VCaP (cell line): ENCODE measurements at regions not wholly inside any gene's neighbourhood (a gene's known extent, or its start where the extent isn't known, plus 50 kb on each side); places are given as distances from the start of the nearest gene placed in this dataset.
"Not testable (repeated sequence)": the region's sequence is repeated elsewhere in the genome, so short reads cannot be mapped to it uniquely, and the experiment has no call there.

Source experiments
- H3K27ac ChIP-seq: fragments of 450-650 bp; 2 replicates; pipeline ENCODE4 v1.5.1; 2017
- TF ChIP-seq, protein P1 (sequence below): fragments of 450-650 bp; conservative IDR thresholded peaks from 2 replicates; pipeline ENCODE4 v1.5.1; 2017; ENCODE audit warnings: mild to moderate bottlenecking, moderate library complexity

DNA sequence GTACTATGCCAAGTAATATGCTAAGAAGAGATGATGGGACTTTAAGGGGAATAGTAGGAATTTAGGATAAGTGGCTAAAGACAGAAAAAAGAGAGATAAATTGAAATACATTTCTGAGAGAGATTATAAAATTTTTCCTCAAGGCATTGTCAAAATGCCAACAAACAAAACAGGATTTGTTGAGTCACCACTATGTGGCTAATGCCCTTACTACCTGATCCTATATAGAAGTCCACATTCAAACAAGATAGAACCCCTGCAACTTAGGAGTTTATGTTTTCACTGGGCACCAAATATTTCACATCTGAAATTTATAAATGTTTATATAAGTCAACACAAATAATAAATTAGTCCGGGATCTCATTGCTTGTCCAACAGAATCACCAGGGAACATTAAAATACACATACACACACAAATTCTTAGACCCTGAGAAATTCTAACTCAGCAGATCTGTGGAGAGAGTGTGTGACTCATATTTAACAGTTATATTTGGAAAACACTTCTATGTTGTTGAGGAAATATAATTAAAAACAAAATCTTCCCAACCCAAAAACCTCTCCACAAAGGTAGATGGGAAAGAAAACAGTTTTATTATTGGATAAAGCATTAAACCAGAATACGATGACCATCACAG lies 154.3 kb downstream of the PPP1R3A start:
- TF ChIP-seq, protein P1, sequence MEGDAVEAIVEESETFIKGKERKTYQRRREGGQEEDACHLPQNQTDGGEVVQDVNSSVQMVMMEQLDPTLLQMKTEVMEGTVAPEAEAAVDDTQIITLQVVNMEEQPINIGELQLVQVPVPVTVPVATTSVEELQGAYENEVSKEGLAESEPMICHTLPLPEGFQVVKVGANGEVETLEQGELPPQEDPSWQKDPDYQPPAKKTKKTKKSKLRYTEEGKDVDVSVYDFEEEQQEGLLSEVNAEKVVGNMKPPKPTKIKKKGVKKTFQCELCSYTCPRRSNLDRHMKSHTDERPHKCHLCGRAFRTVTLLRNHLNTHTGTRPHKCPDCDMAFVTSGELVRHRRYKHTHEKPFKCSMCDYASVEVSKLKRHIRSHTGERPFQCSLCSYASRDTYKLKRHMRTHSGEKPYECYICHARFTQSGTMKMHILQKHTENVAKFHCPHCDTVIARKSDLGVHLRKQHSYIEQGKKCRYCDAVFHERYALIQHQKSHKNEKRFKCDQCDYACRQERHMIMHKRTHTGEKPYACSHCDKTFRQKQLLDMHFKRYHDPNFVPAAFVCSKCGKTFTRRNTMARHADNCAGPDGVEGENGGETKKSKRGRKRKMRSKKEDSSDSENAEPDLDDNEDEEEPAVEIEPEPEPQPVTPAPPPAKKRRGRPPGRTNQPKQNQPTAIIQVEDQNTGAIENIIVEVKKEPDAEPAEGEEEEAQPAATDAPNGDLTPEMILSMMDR: no peak
- no peak overlapping the region for H3K27ac ChIP-seq

DNA sequence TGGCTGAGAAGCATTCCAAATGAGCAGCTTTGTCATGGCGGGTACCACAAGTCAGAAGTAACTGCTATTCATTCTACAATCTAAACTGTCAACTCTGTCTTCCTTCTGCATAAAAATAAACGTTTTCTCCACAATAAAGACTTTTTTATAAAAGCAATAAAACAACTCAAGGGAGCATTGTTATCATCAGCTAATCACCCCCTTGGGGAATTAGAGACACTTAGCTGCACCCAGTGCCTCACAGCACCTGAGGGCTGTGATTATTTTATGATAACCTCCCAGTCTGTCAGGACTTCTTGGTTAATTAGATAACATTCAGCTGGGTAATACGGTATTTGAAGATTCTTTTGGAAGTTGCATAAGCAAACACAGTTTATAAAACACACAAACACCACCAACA lies 155.6 kb downstream of the PPP1R3A start:
- no peak overlapping the region for H3K27ac ChIP-seq
- TF ChIP-seq, protein P1: no peak

DNA sequence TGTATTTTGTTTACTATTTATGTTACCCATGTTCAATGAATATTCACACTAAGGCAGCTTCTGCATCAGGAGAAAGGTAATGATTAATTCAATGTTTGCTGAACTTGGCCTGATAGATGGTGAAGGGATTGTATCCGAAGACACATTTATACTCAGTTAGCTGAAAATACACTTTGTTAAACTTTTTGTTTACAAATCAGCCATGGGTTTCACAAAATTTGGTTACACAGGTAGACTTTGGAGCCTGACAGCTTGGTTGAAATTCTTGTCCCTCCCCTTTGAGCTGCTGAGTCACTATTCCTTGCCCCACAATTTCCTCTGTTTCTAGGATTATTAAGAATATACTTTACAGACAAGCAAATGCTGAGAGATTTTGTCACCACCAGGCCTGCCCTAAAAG lies 162.6 kb downstream of the PPP1R3A start:
- TF ChIP-seq, protein P1: no peak

DNA sequence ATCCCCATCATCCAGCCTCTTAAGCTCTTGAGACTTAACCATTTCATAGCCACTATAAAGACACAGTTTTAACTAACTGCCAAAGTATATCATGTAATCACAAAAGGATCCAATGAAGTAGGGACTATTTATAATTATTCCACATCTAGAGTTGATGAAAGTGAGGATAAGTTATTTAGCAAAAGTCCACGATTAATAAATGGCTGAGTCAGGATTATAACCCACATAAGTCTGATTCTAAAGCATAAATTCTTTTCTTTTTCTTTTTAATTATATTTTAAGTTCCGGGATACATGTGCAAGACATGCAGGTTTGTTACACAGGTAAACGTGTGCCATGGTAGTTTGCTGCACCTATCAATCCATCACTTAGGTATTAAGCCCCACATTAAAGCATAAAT lies 166.1 kb downstream of the PPP1R3A start:
- TF ChIP-seq, protein P1: no peak
- no peak overlapping the region for H3K27ac ChIP-seq

More for the DNA sequence above, 162.6 kb downstream of the PPP1R3A start:
- no peak overlapping the region for H3K27ac ChIP-seq

DNA sequence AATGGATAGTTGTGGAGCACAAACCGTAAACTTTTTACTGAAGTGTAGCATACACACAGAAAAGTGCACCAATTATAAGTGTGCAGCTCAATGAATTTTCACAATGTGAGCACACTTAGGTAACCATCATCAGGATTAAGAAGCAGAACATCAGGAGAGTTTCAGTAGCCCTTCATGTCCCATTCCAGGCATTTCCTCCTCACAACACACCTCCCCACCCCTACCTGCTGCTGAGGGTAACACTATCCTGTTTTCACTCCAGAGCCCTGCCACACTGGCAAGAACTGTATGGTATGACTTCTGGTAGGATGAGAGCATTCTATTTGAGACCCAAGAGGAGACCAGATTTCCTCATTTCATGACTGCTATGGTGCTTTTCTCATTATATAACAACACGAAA lies 166.5 kb downstream of the PPP1R3A start:
- no peak overlapping the region for H3K27ac ChIP-seq
- TF ChIP-seq, protein P1: no peak

DNA sequence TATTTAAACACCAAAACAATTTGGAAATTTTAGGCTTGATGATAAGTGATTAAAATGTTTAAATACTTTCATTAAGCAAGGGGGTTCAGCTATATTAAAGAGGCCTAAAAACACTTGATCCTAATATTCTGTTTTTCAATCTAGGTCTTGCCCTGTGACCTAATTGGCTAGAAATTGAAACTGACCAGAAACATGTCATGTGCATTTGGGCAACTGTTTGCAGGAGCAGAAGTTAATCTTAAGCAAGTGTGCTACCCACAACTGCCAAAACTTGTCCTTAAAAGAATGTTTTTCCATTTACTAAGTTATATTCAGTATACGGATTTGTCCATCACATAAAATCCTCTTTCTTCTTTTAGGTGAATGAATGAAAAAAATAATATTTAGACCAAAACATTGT lies 167.3 kb downstream of the PPP1R3A start:
- TF ChIP-seq, protein P1: no peak
- H3K27ac ChIP-seq: no peak overlapping the region

DNA sequence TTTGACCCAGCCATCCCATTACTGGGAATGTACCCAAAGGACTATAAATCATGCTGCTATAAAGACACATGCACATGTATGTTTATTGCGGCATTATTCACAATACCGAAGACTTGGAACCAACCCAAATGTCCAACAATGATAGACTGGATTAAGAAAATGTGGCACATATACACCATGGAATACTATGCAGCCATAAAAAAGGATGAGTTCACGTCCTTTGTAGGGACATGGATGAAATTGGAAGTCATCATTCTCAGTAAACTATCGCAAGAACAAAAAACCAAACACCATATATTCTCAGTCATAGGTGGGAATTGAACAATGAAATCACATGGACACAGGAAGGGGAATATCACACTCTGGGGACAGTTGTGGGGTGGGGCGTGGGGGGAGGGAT lies 170.4 kb downstream of the PPP1R3A start:
- not testable (repeated sequence) for H3K27ac ChIP-seq

DNA sequence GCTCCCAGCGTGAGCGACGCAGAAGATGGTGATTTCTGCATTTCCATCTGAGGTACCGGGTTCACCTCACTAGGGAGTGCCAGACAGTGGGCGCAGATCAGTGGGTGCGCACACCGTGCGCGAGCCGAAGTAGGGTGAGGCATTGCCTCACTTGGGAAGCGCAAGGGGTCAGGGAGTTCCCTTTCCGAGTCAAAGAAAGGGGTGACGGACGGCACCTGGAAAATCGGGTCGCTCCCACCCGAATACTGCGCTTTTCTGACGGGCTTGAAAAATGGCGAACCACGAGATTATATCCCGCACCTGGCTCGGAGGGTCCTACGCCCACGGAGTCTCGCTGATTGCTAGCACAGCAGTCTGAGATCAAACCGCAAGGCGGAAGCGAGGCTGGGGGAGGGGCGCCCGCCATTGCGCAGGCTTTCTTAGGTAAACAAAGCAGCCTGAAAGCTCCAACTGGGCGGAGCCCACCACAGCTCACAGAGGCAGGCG lies 175.8 kb downstream of the PPP1R3A start:
- not testable (repeated sequence) for H3K27ac ChIP-seq

DNA sequence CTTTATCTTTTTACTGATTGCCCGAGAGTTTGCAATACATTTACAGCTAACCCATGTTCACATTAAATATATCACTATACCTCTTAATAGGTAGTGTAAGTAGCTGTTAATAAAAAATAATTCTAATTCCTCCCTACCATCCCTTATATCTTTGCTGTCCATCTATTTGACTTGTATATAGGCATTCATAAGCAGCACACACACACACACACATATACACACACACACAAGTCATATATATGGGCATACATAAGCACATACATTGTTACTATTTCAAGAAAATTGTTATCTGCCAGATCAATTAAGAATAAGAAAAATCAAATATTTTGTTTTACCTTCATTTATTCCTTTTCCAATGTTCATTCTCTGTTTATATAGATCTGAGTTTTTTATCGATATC lies 176.4 kb downstream of the PPP1R3A start:
- TF ChIP-seq, protein P1: no peak
- H3K27ac ChIP-seq: no peak overlapping the region
